Endothelial cell of umbilical vein (primary cell): ENCODE measurements at regions not wholly inside any gene's neighbourhood (a gene's known extent, or its start where the extent isn't known, plus 50 kb on each side); places are given as distances from the start of the nearest gene placed in this dataset.

Experiments
- BruUV-seq: library from RNA; stranded (reverse); fragments of 400-500 nt; replicated peaks from 2 replicates; lab custom pipeline; 2021; lab: Mats Ljungman, UMichigan
- CTCF ChIA-PET: fragments of 300-600, 350-600 bp; sonication (Branson Sonifier 250); formaldehyde crosslinking; loops from one replicate; lab custom pipeline; 2021; ENCODE audit warnings: antibody characterized with exemption, inconsistent platforms; lab: Charles Lee
- POLR2A ChIA-PET: fragments of 300-600, 350-600 bp; sonication (Branson Sonifier 250); formaldehyde crosslinking; loops from one replicate; lab custom pipeline; 2021; ENCODE audit warnings: antibody characterized with exemption, inconsistent platforms; lab: Charles Lee
- DNase-seq: peaks from one replicate; pipeline ENCODE4 v3.0.0-alpha.2; 2011; ENCODE audit warnings: low read depth, low spot score
- FAIRE-seq: peaks from 2 replicates; lab custom pipeline; 2011; peaks lifted over from hg19 to GRCh38; lab: Jason Lieb, UNC
- H2AFZ ChIP-seq: 2 replicates; pipeline ENCODE4 v1.6.0; 2012; ENCODE audit warnings: low read depth, low read length, control low read depth, inconsistent platforms
- H3K27ac ChIP-seq: 2 replicates; pipeline ENCODE4 v1.5.1; 2011; ENCODE audit warnings: low read depth, mild to moderate bottlenecking, control low read depth, low read length, moderate library complexity; ENCODE audit not compliant: insufficient read depth
- H3K27me3 ChIP-seq, 2 experiments: 2 replicates each; pipeline versions ENCODE4 v1.6.0 to v1.6.1; 2011; ENCODE audit warnings: low read length in 2 of 2, mixed read lengths in 1 of 2; ENCODE audit not compliant: control insufficient read depth in 2 of 2, insufficient read depth in 2 of 2
- H3K36me3 ChIP-seq, 2 experiments: 2 replicates in 1 of 2; 3 replicates in 1 of 2; pipeline ENCODE4 v1.5.1; 2011; ENCODE audit warnings: low read length in 2 of 2, mild to moderate bottlenecking in 1 of 2, moderate library complexity in 1 of 2; ENCODE audit not compliant: control insufficient read depth in 2 of 2, insufficient read depth in 2 of 2; ENCODE audit errors: extremely low read depth in 1 of 2
- H3K4me1 ChIP-seq: 3 replicates; pipeline ENCODE4 v1.5.1; 2011; ENCODE audit warnings: mild to moderate bottlenecking, low read length; ENCODE audit not compliant: control insufficient read depth, insufficient read depth; ENCODE audit errors: extremely low read depth
- H3K4me2 ChIP-seq: 2 replicates; pipeline ENCODE4 v1.6.1; 2011; ENCODE audit warnings: low read length, control low read depth, mixed read lengths; ENCODE audit not compliant: insufficient read depth
- H3K4me3 ChIP-seq, 3 experiments: fragments of 200-600 bp in 1 of 3; sonication (generic), shearing (Covaris generic) in 1 of 3; replicated peaks in 1 of 3; 2 replicates each; pipeline ENCODE4 v1.5.1; 2011 to 2016; ENCODE audit warnings: control low read depth in 3 of 3, low read length in 3 of 3, mild to moderate bottlenecking in 2 of 3, inconsistent platforms in 1 of 3, low read depth in 1 of 3, moderate library complexity in 1 of 3; ENCODE audit not compliant: insufficient read depth in 1 of 3
- H3K79me2 ChIP-seq: 2 replicates; pipeline ENCODE4 v1.6.0; 2012; ENCODE audit warnings: low read length, inconsistent platforms; ENCODE audit not compliant: control insufficient read depth, insufficient read depth
- H3K9ac ChIP-seq: replicated peaks from 2 replicates; pipeline ENCODE3; 2011; ENCODE audit warnings: low read length, control low read depth; ENCODE audit not compliant: insufficient read depth; ENCODE audit errors: extremely low read depth
- H3K9me1 ChIP-seq: replicated peaks from 3 replicates; pipeline ENCODE4 v1.6.0; 2011; ENCODE audit warnings: mild to moderate bottlenecking, low read length; ENCODE audit not compliant: control insufficient read depth, insufficient read depth; ENCODE audit errors: extremely low read depth
- H3K9me3 ChIP-seq: replicated peaks from 2 replicates; pipeline ENCODE4 v1.5.1; 2012; ENCODE audit warnings: low read length, inconsistent platforms; ENCODE audit not compliant: control insufficient read depth, insufficient read depth
- H4K20me1 ChIP-seq: replicated peaks from 2 replicates; pipeline ENCODE3; 2011; ENCODE audit warnings: mild to moderate bottlenecking, low read length; ENCODE audit not compliant: control insufficient read depth, insufficient read depth; ENCODE audit errors: extremely low read depth
- EZH2 ChIP-seq: IDR thresholded peaks from 2 replicates; pipeline ENCODE4 v1.6.1; 2012; ENCODE audit warnings: borderline replicate concordance, low read depth, mild to moderate bottlenecking, moderate library complexity, low read length, inconsistent platforms; ENCODE audit not compliant: severe bottlenecking
- FOS ChIP-seq: IDR thresholded peaks from 2 replicates; pipeline ENCODE4 v1.6.1; 2011; ENCODE audit warnings: mild to moderate bottlenecking, low read length, moderate library complexity, borderline replicate concordance; ENCODE audit not compliant: insufficient read depth
- GATA2 ChIP-seq: IDR thresholded peaks from 2 replicates; pipeline ENCODE4 v1.7.0; 2011; ENCODE audit warnings: low read depth, mild to moderate bottlenecking, moderate library complexity, mixed read lengths, low read length; ENCODE audit not compliant: insufficient read length, insufficient read depth
- JUN ChIP-seq: IDR thresholded peaks from 2 replicates; pipeline ENCODE4 v1.6.1; 2011; ENCODE audit warnings: borderline replicate concordance, low read depth; ENCODE audit not compliant: insufficient read length, insufficient read depth
- MAX ChIP-seq: IDR thresholded peaks from 2 replicates; pipeline ENCODE4 v1.6.1; 2011; ENCODE audit not compliant: insufficient read depth, insufficient read length
- MYC ChIP-seq: IDR thresholded peaks from one replicate; pipeline ENCODE4 v1.6.1; 2011; ENCODE audit warnings: mild to moderate bottlenecking, low read depth, low read length
- POLR2A ChIP-seq: IDR thresholded peaks from 2 replicates; pipeline ENCODE4 v1.6.1; 2012; ENCODE audit warnings: low read depth, mild to moderate bottlenecking, control low read depth, low read length
- POLR2AphosphoS5 ChIP-seq: IDR thresholded peaks from 2 replicates; pipeline ENCODE4 v1.6.1; 2012; ENCODE audit warnings: low read depth, mild to moderate bottlenecking, control low read depth, low read length, moderate library complexity; ENCODE audit not compliant: insufficient read depth
- dilution Hi-C: fragments of 300-500 bp; cut with MboI; formaldehyde crosslinking; loops from one replicate; pipeline ENCODE4 v1.15.0; 2019; ENCODE audit warnings: low sequenced_read_pairs; ENCODE audit not compliant: extremely low pct_ligation_motif_present
- intact Hi-C: fragments of 100-400 bp; cut with micrococcal nuclease; formaldehyde crosslinking; loops from one replicate; pipeline ENCODE4 v1.10.0; 2022
- TF ChIP-seq, protein P1 (sequence below), 2 donors: IDR thresholded peaks; 1 replicate in 1 of 2; 2 replicates in 1 of 2; pipeline ENCODE4 v1.5.1; 2011; ENCODE audit warnings: low read length in 2 of 2, mild to moderate bottlenecking in 2 of 2, moderate library complexity in 2 of 2, control low read depth in 1 of 2, inconsistent platforms in 1 of 2, low read depth in 1 of 2; ENCODE audit not compliant: insufficient read depth in 1 of 2; ENCODE audit errors: extremely low read depth in 1 of 2

GRCh38 chr13:85383291-85383690 is 415.9 kb downstream of the SLITRK6 start:
- FAIRE-seq (no peak), DNase-seq (no peak)
- ChIA-PET CTCF (no interaction called here), POLR2A (no interaction called here)
- H4K20me1 ChIP-seq: no peaks in the 10 kb centered on the region
- intact Hi-C loops (no loop called here), dilution Hi-C loops (no loop called here)
- no peaks in the 10 kb centered on the region for H3K9me1 ChIP-seq
- H3K79me2 ChIP-seq: no peaks in the 10 kb centered on the region
- no peaks in the 10 kb centered on the region for H3K4me1 ChIP-seq
- no peak overlapping the region for H2AFZ ChIP-seq
- TF ChIP-seq MYC (no peak), JUN (no peak), POLR2AphosphoS5 (no peak), GATA2 (no peak), FOS (no peak), EZH2 (no peak), POLR2A (no peak), MAX (no peak)
- TF ChIP-seq, protein P1, sequence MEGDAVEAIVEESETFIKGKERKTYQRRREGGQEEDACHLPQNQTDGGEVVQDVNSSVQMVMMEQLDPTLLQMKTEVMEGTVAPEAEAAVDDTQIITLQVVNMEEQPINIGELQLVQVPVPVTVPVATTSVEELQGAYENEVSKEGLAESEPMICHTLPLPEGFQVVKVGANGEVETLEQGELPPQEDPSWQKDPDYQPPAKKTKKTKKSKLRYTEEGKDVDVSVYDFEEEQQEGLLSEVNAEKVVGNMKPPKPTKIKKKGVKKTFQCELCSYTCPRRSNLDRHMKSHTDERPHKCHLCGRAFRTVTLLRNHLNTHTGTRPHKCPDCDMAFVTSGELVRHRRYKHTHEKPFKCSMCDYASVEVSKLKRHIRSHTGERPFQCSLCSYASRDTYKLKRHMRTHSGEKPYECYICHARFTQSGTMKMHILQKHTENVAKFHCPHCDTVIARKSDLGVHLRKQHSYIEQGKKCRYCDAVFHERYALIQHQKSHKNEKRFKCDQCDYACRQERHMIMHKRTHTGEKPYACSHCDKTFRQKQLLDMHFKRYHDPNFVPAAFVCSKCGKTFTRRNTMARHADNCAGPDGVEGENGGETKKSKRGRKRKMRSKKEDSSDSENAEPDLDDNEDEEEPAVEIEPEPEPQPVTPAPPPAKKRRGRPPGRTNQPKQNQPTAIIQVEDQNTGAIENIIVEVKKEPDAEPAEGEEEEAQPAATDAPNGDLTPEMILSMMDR (IDR thresholded peaks at IDR 0.05; ENCODE audit: extremely low read depth in 1 of 2, insufficient read depth in 1 of 2, low read depth in 1 of 2, low read length in 2 of 2): no peak
- no peak overlapping the region for H3K4me3 ChIP-seq
- H3K36me3 ChIP-seq: no peaks in the 10 kb centered on the region
- no peak overlapping the region for H3K27ac ChIP-seq
- H3K27me3 ChIP-seq: no peaks in the 10 kb centered on the region
- no TSS peak for BruUV-seq
- H3K9me3 ChIP-seq: no peaks in the 10 kb centered on the region
- H3K4me2 ChIP-seq: no peak overlapping the region
- H3K9ac ChIP-seq: no peak overlapping the region
